Astrocyte of the cerebellum (primary cell): ENCODE measurements at regions not wholly inside any gene's neighbourhood (a gene's known extent, or its start where the extent isn't known, plus 50 kb on each side); places are given as distances from the start of the nearest gene placed in this dataset.

Experiments used
- DNase-seq: peaks from one replicate; pipeline ENCODE4 v3.0.0-alpha.2; 2011; ENCODE audit warnings: low read depth
- H3K4me3 ChIP-seq: 2 replicates; pipeline ENCODE4 v1.5.1; 2011; ENCODE audit warnings: mild to moderate bottlenecking, low read depth, low read length, moderate library complexity
- in situ Hi-C: cut with HindIII; loops from 2 replicates; pipeline ENCODE4 v1.10.0; 2017; ENCODE audit warnings: low sequenced_read_pairs
- TF ChIP-seq, protein P1 (sequence below): IDR thresholded peaks from 2 replicates; pipeline ENCODE4 v1.5.1; 2012; ENCODE audit warnings: low read length, low read depth, moderate library complexity, mild to moderate bottlenecking; ENCODE audit errors: missing control alignments

GRCh38 chr15:69758810-69759790, 306.5 kb downstream of the RPLP1 start:
- in situ Hi-C loops = no loop called here
- no peak for DNase-seq
- TF ChIP-seq, protein P1, sequence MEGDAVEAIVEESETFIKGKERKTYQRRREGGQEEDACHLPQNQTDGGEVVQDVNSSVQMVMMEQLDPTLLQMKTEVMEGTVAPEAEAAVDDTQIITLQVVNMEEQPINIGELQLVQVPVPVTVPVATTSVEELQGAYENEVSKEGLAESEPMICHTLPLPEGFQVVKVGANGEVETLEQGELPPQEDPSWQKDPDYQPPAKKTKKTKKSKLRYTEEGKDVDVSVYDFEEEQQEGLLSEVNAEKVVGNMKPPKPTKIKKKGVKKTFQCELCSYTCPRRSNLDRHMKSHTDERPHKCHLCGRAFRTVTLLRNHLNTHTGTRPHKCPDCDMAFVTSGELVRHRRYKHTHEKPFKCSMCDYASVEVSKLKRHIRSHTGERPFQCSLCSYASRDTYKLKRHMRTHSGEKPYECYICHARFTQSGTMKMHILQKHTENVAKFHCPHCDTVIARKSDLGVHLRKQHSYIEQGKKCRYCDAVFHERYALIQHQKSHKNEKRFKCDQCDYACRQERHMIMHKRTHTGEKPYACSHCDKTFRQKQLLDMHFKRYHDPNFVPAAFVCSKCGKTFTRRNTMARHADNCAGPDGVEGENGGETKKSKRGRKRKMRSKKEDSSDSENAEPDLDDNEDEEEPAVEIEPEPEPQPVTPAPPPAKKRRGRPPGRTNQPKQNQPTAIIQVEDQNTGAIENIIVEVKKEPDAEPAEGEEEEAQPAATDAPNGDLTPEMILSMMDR = no peak
- H3K4me3 ChIP-seq = no peak overlapping the region

- DNase-seq = no peak
- H3K4me3 ChIP-seq = no peak overlapping the region
- in situ Hi-C loops = no loop called here
- TF ChIP-seq, protein P1 = no peak
Observed at GRCh38 chr15:69760258-69760845, 307.7 kb downstream of the RPLP1 start.

DNA sequence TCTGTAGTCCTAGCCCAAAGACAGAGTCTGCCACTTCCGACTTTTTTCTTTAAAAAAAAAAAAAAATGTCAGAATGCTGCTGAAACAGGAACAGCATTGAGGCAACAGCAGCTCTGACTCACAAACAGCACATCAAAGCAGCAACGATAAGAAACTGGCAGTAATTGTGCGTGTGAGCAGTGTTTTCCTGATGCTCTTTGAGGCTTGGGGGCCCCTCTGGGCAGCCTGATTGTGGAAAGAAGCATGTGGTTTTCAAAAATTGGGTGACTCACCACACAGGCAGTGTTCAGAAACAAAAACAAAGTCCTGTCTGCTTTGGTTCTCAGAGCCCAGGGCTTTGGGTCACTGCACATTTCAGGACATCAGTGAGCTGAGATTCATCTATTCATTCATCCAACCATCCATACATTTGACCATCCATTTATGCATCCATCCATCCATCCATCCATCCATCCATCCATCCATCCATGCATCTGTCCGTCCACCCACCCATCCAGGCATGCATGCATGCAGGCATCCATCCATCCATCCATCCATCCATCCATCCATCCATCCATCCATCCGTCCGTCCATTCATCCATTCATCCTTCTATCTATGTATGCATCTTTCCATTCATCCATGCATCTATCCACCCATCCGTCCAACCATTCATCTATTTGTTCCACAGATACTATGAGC, 308.4 kb downstream of the RPLP1 start:
- in situ Hi-C loops = no loop called here
- H3K4me3 ChIP-seq = no peak overlapping the region
- TF ChIP-seq, protein P1 = no peak
- DNase-seq = peak; percentile 98

- in situ Hi-C loops = no loop called here
- TF ChIP-seq, protein P1 = peak; percentile 36
- H3K4me3 ChIP-seq = no peak overlapping the region
- no peak for DNase-seq
Observed at GRCh38 chr15:69762373-69763148, 309.9 kb downstream of the RPLP1 start.

DNA sequence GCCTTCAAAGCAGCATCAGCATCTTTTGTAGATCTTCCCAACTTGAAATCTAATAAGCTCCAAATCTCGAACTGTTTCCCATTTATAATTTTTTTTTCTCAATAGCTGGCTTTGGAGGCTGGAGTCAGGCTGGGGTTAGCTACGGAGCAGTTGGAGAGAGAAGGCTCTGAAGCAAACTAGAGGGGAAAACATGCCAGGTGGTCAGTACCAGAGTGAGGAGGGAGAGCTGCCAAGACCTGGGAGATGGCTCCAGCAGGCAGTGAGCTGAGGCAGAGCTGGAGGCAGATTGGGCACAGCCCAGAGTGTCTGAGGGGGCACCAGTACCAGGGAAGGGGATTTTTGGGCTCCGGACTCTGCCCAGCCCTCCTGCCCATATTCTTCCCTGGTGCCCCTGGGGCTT, 311.2 kb downstream of the RPLP1 start:
- no peak for DNase-seq
- in situ Hi-C loops = no loop called here
- H3K4me3 ChIP-seq = no peak overlapping the region
- TF ChIP-seq, protein P1 = no peak

GRCh38 chr15:69766156-69766555, 313.5 kb downstream of the RPLP1 start:
- no peak for DNase-seq
- TF ChIP-seq, protein P1 = no peak
- in situ Hi-C loops = no loop called here
- H3K4me3 ChIP-seq = no peak overlapping the region
